Skeletal muscle tissue (tissue), 3 donors: ENCODE measurements at regions not wholly inside any gene's neighbourhood (a gene's known extent, or its start where the extent isn't known, plus 50 kb on each side); places are given as distances from the start of the nearest gene placed in this dataset.
"Not testable (repeated sequence)": the region's sequence is repeated elsewhere in the genome, so short reads cannot be mapped to it uniquely, and the experiment has no call there.

Source experiments
- H3K27ac ChIP-seq: one replicate; pipeline ENCODE4 v1.7.0; 2013; ENCODE audit warnings: mild to moderate bottlenecking, low read depth, low read length, inconsistent platforms
- H3K27me3 ChIP-seq, 3 donors: one replicate each; pipeline ENCODE4 v1.7.0; 2013; ENCODE audit warnings: low read length in 3 of 3; ENCODE audit not compliant: control insufficient read depth in 3 of 3, insufficient read depth in 3 of 3
- H3K36me3 ChIP-seq, 3 donors: one replicate each; pipeline ENCODE4 v1.7.0; 2013; ENCODE audit warnings: low read length in 3 of 3; ENCODE audit not compliant: control insufficient read depth in 3 of 3, insufficient read depth in 3 of 3
- H3K4me1 ChIP-seq, 3 donors: one replicate each; pipeline ENCODE4 v1.7.0; 2013; ENCODE audit warnings: low read length in 3 of 3, mild to moderate bottlenecking in 3 of 3; ENCODE audit not compliant: control insufficient read depth in 3 of 3, insufficient read depth in 3 of 3
- H3K4me3 ChIP-seq, 3 donors: one replicate each; pipeline ENCODE4 v1.7.0; 2013; ENCODE audit warnings: low read length in 3 of 3
- H3K9ac ChIP-seq, 3 donors: one replicate each; pipeline ENCODE4 v1.7.0; 2013; ENCODE audit warnings: low read length in 3 of 3, mild to moderate bottlenecking in 3 of 3, moderate library complexity in 2 of 3, low read depth in 1 of 3
- H3K9me3 ChIP-seq, 3 donors: one replicate each; pipeline ENCODE4 v1.7.0; 2013; ENCODE audit warnings: low read length in 3 of 3; ENCODE audit not compliant: control insufficient read depth in 3 of 3
- donor health status: Osteomylitis.

GRCh38 chr3:75552095-75552494 is 112.0 kb upstream of the FRG2C start:
- H3K36me3 ChIP-seq, H3K9ac ChIP-seq, H3K4me3 ChIP-seq, H3K27me3 ChIP-seq, H3K4me1 ChIP-seq, H3K9me3 ChIP-seq, H3K27ac ChIP-seq: not testable (repeated sequence)

GRCh38 chr3:75564427-75564826 is 99.7 kb upstream of the FRG2C start:
- not testable (repeated sequence) for H3K4me1 ChIP-seq, H3K27ac ChIP-seq, H3K4me3 ChIP-seq, H3K9ac ChIP-seq, H3K9me3 ChIP-seq, H3K27me3 ChIP-seq, H3K36me3 ChIP-seq

GRCh38 chr3:75572303-75572702 is 91.8 kb upstream of the FRG2C start:
- H3K27me3 ChIP-seq, H3K4me1 ChIP-seq, H3K9me3 ChIP-seq, H3K9ac ChIP-seq, H3K4me3 ChIP-seq, H3K36me3 ChIP-seq, H3K27ac ChIP-seq: not testable (repeated sequence)

GRCh38 chr3:75579091-75579490 is 85.0 kb upstream of the FRG2C start:
- not testable (repeated sequence) for H3K36me3 ChIP-seq, H3K27me3 ChIP-seq, H3K27ac ChIP-seq, H3K9me3 ChIP-seq, H3K4me1 ChIP-seq, H3K9ac ChIP-seq, H3K4me3 ChIP-seq

- not testable (repeated sequence) for H3K4me3 ChIP-seq, H3K27ac ChIP-seq, H3K27me3 ChIP-seq
Observed at GRCh38 chr3:75579536-75579935, 84.6 kb upstream of the FRG2C start.

GRCh38 chr3:75579981-75580782 is 83.9 kb upstream of the FRG2C start:
- not testable (repeated sequence) for H3K27ac ChIP-seq, H3K36me3 ChIP-seq, H3K9ac ChIP-seq, H3K27me3 ChIP-seq, H3K4me1 ChIP-seq, H3K9me3 ChIP-seq
- H3K4me3 ChIP-seq: peak overlapping the region in 1 of 3 donors; percentile 36

More at GRCh38 chr3:75579536-75579935, 84.6 kb upstream of the FRG2C start:
- not testable (repeated sequence) for H3K4me1 ChIP-seq, H3K9ac ChIP-seq, H3K36me3 ChIP-seq, H3K9me3 ChIP-seq

- H3K27ac ChIP-seq, H3K9ac ChIP-seq, H3K4me3 ChIP-seq, H3K27me3 ChIP-seq, H3K36me3 ChIP-seq, H3K9me3 ChIP-seq, H3K4me1 ChIP-seq: not testable (repeated sequence)
Observed at GRCh38 chr3:75582536-75582935, 81.6 kb upstream of the FRG2C start.

- not testable (repeated sequence) for H3K4me1 ChIP-seq, H3K27ac ChIP-seq, H3K9ac ChIP-seq, H3K27me3 ChIP-seq, H3K36me3 ChIP-seq, H3K4me3 ChIP-seq, H3K9me3 ChIP-seq
Observed at GRCh38 chr3:75583116-75583515, 81.0 kb upstream of the FRG2C start.

- not testable (repeated sequence) for H3K9ac ChIP-seq, H3K4me1 ChIP-seq, H3K4me3 ChIP-seq, H3K27ac ChIP-seq, H3K27me3 ChIP-seq, H3K36me3 ChIP-seq, H3K9me3 ChIP-seq
Observed at GRCh38 chr3:75587695-75588094, 76.4 kb upstream of the FRG2C start.

GRCh38 chr3:75590382-75590781 is 73.7 kb upstream of the FRG2C start:
- not testable (repeated sequence) for H3K9ac ChIP-seq, H3K27ac ChIP-seq, H3K27me3 ChIP-seq, H3K9me3 ChIP-seq, H3K36me3 ChIP-seq, H3K4me3 ChIP-seq, H3K4me1 ChIP-seq
